ENCODE measurements at regions not wholly inside any gene's neighbourhood (a gene's known extent, or its start where the extent isn't known, plus 50 kb on each side); places are given as distances from the start of the nearest gene placed in this dataset.

DNA sequence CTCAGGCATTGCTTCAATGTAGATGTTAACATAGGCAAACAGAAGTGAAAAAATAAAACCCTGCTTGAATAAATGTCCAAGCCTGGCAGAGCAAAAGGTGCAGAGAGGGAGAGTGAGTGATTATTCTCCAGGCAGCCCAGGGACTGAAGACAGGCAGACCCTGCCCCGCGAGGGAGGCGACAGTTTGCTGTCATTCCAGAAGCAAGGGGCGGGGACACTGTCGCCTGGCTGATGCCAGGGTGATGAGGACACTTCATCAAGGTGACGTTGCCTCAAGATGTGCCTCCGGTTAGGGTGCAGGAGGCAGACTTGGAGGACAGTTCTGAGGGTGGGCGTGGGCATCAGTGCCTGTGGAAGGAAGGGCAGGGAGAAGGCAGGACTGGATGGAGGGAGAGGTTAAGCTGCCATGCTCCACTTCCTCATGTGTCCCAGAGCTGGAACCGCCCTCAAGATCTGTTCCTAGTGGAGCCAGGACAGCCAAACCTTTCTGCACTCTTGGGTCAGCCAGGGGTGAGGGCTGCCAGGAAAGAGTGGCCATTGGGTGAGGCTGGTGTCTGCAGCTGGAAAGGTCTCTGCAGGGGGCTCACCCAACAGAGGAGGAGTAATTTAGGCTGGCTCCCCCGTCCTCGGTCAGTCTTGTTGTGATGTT is 560.5 kb upstream of the MKI67 start:
- no peaks in the 10 kb centered on the region for H3K36me3 ChIP-seq (ENCODE audit: control insufficient read depth in 4 of 4, insufficient read depth in 3 of 4, low read depth in 1 of 4, low read length in 3 of 4)
- no peak for DNase-seq (ENCODE audit: low spot score)
- 57% methylated on average over 11 of the region's 11 CpGs for WGBS

DNA sequence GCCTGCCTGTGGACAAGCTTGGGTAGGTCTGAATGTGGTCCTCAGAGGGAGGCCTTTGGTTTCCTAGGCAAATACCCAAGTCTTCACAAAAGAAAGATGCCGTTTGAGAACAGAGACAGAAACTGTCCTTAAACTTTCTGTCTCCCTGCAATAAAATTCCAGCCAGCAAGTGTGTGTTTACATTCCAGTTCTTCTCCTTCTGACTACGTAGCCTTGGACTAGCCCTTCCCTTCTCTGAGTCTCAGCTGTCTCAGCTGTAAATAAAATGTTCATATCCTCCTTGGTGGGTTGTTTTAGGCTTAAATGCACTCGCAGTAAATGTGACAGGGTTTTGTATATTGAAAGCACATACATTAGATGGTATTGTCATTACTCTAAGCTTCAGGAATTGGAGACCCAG is 561.2 kb upstream of the MKI67 start:
- TF ChIP-seq NR2F2 (IDR thresholded peaks at IDR 0.05): no peak
- TF ChIP-seq, protein P1, sequence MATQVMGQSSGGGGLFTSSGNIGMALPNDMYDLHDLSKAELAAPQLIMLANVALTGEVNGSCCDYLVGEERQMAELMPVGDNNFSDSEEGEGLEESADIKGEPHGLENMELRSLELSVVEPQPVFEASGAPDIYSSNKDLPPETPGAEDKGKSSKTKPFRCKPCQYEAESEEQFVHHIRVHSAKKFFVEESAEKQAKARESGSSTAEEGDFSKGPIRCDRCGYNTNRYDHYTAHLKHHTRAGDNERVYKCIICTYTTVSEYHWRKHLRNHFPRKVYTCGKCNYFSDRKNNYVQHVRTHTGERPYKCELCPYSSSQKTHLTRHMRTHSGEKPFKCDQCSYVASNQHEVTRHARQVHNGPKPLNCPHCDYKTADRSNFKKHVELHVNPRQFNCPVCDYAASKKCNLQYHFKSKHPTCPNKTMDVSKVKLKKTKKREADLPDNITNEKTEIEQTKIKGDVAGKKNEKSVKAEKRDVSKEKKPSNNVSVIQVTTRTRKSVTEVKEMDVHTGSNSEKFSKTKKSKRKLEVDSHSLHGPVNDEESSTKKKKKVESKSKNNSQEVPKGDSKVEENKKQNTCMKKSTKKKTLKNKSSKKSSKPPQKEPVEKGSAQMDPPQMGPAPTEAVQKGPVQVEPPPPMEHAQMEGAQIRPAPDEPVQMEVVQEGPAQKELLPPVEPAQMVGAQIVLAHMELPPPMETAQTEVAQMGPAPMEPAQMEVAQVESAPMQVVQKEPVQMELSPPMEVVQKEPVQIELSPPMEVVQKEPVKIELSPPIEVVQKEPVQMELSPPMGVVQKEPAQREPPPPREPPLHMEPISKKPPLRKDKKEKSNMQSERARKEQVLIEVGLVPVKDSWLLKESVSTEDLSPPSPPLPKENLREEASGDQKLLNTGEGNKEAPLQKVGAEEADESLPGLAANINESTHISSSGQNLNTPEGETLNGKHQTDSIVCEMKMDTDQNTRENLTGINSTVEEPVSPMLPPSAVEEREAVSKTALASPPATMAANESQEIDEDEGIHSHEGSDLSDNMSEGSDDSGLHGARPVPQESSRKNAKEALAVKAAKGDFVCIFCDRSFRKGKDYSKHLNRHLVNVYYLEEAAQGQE (IDR thresholded peaks at IDR 0.05): no peak
- no peak for TF ChIP-seq FOXA2 (IDR thresholded peaks at IDR 0.05)
- TF ChIP-seq, protein P2, sequence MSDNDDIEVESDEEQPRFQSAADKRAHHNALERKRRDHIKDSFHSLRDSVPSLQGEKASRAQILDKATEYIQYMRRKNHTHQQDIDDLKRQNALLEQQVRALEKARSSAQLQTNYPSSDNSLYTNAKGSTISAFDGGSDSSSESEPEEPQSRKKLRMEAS (IDR thresholded peaks at IDR 0.05): no peak
- no peak for TF ChIP-seq HNF4A (conservative IDR thresholded peaks at IDR 0.05)
- TF ChIP-seq JUND (IDR thresholded peaks at IDR 0.05): no peak
- TF ChIP-seq YY1 (IDR thresholded peaks at IDR 0.05): no peak
- no peak for TF ChIP-seq RAD21 (IDR thresholded peaks at IDR 0.05)
- no peaks in the 10 kb centered on the region for H3K9me3 ChIP-seq (ENCODE audit: control insufficient read depth in 4 of 4, low read length in 3 of 4)
- no peaks in the 10 kb centered on the region for H3K36me3 ChIP-seq (ENCODE audit: control insufficient read depth in 4 of 4, insufficient read depth in 3 of 4, low read depth in 1 of 4, low read length in 3 of 4)
- WGBS: 67% methylated on average over 3 of the region's 3 CpGs
- peaks cover 0 to 2% (median 2%) of the 10 kb centered on the region in 4 donors for H3K27me3 ChIP-seq (ENCODE audit: control insufficient read depth in 4 of 4, insufficient read depth in 4 of 4, low read length in 3 of 4)
- no peak overlapping the region for H3K4me3 ChIP-seq (ENCODE audit: low read depth in 1 of 3, low read length in 3 of 3)
- no peaks in the 10 kb centered on the region for H3K4me1 ChIP-seq (ENCODE audit: control insufficient read depth in 4 of 4, insufficient read depth in 4 of 4, low read length in 3 of 4)
- no peak overlapping the region for H3K27ac ChIP-seq (ENCODE audit: low read depth in 1 of 2, low read length in 2 of 2)
- DNase-seq (ENCODE audit: low spot score): no peak
- no peak overlapping the region for H3K9ac ChIP-seq (ENCODE audit: low read depth in 1 of 2, low read length in 2 of 2)

More for the DNA sequence above, 560.5 kb upstream of the MKI67 start:
- Histone ChIP-seq H3K9me3 (ENCODE audit: control insufficient read depth in 4 of 4, low read length in 3 of 4) (no peaks in the 10 kb centered on the region), H3K27ac (ENCODE audit: low read depth in 1 of 2, low read length in 2 of 2) (no peak overlapping the region), H3K27me3 (ENCODE audit: control insufficient read depth in 4 of 4, insufficient read depth in 4 of 4, low read length in 3 of 4) (peaks cover 0 to 2% (median 2%) of the 10 kb centered on the region in 4 donors), H3K4me1 (ENCODE audit: control insufficient read depth in 4 of 4, insufficient read depth in 4 of 4, low read length in 3 of 4) (no peaks in the 10 kb centered on the region), H3K4me3 (ENCODE audit: low read depth in 1 of 3, low read length in 3 of 3) (no peak overlapping the region), H3K9ac (ENCODE audit: low read depth in 1 of 2, low read length in 2 of 2) (no peak overlapping the region)
- TF ChIP-seq EGR1 (IDR thresholded peaks at IDR 0.05; ENCODE audit: low read depth in 2 of 2): no peak
- TF ChIP-seq, protein P3, sequence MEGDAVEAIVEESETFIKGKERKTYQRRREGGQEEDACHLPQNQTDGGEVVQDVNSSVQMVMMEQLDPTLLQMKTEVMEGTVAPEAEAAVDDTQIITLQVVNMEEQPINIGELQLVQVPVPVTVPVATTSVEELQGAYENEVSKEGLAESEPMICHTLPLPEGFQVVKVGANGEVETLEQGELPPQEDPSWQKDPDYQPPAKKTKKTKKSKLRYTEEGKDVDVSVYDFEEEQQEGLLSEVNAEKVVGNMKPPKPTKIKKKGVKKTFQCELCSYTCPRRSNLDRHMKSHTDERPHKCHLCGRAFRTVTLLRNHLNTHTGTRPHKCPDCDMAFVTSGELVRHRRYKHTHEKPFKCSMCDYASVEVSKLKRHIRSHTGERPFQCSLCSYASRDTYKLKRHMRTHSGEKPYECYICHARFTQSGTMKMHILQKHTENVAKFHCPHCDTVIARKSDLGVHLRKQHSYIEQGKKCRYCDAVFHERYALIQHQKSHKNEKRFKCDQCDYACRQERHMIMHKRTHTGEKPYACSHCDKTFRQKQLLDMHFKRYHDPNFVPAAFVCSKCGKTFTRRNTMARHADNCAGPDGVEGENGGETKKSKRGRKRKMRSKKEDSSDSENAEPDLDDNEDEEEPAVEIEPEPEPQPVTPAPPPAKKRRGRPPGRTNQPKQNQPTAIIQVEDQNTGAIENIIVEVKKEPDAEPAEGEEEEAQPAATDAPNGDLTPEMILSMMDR (IDR thresholded peaks at IDR 0.05; ENCODE audit: low read depth, low read length, missing input control): no peak

DNA sequence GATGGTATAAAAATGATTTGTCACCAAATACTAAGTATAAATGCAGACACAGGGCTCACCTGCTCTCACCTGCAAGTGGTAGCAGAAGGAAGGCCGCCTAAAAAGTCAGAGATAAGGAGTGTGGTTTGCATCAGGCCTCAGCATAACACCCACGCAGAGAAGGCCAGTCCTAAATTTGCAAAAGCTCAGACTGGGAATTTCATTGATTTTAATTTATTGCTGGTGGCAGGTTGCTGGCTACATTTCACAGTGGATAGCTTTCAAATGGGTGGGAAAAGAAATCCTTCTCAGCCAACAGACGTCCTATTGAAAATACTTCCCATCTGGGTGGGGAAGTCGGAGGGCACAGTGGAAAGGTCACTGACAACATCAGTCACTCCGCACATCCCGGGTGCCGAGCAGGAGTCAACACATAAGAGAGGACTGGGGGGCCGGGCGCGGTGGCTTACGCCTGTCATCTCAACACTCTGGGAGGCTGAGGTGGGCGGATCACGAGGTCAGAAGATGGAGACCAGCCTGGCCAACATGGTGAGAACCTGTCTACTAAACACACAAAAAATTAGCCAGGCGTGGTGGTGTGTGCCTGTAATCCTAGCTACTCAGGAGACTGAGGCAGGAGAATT is 561.8 kb upstream of the MKI67 start:
- Histone ChIP-seq H3K4me1 (ENCODE audit: control insufficient read depth in 4 of 4, insufficient read depth in 4 of 4, low read length in 3 of 4) (no peaks in the 10 kb centered on the region), H3K27ac (ENCODE audit: low read depth in 1 of 2, low read length in 2 of 2) (no peak overlapping the region), H3K4me3 (ENCODE audit: low read depth in 1 of 3, low read length in 3 of 3) (no peak overlapping the region), H3K9ac (ENCODE audit: low read depth in 1 of 2, low read length in 2 of 2) (no peak overlapping the region), H3K36me3 (ENCODE audit: control insufficient read depth in 4 of 4, insufficient read depth in 3 of 4, low read depth in 1 of 4, low read length in 3 of 4) (no peaks in the 10 kb centered on the region), H3K9me3 (ENCODE audit: control insufficient read depth in 4 of 4, low read length in 3 of 4) (no peaks in the 10 kb centered on the region), H3K27me3 (ENCODE audit: control insufficient read depth in 4 of 4, insufficient read depth in 4 of 4, low read length in 3 of 4) (peaks cover 0 to 2% (median 2%) of the 10 kb centered on the region in 4 donors)
- no peak for DNase-seq (ENCODE audit: low spot score)
- WGBS: 82% methylated on average over 14 of the region's 14 CpGs
- TF ChIP-seq, protein P1 (IDR thresholded peaks at IDR 0.05): no peak
- TF ChIP-seq TAF1 (conservative IDR thresholded peaks at IDR 0.05): no peak
- no peak for TF ChIP-seq RAD21 (IDR thresholded peaks at IDR 0.05)
- TF ChIP-seq SP1 (IDR thresholded peaks at IDR 0.05): no peak
- TF ChIP-seq RXRA (IDR thresholded peaks at IDR 0.05): no peak
- no peak for TF ChIP-seq HNF4G (IDR thresholded peaks at IDR 0.05)
- TF ChIP-seq, protein P4, sequence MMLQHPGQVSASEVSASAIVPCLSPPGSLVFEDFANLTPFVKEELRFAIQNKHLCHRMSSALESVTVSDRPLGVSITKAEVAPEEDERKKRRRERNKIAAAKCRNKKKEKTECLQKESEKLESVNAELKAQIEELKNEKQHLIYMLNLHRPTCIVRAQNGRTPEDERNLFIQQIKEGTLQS (IDR thresholded peaks at IDR 0.05): no peak
- TF ChIP-seq FOXA2 (IDR thresholded peaks at IDR 0.05): no peak
- TF ChIP-seq EGR1 (IDR thresholded peaks at IDR 0.05; ENCODE audit: low read depth in 2 of 2): no peak
- TF ChIP-seq, protein P2 (IDR thresholded peaks at IDR 0.05): no peak
- no peak for TF ChIP-seq NR2F2 (IDR thresholded peaks at IDR 0.05)
- no peak for TF ChIP-seq FOXA1 (IDR thresholded peaks at IDR 0.05)

Measured in liver (tissue), 8 donors.